GM12878 (cell line): ENCODE measurements at regions not wholly inside any gene's neighbourhood (a gene's known extent, or its start where the extent isn't known, plus 50 kb on each side); places are given as distances from the start of the nearest gene placed in this dataset.

ENCODE experiments used
- BRCA1 ChIP-seq: IDR thresholded peaks from 2 replicates; pipeline ENCODE4 v1.6.1; 2011; ENCODE audit warnings: low read depth, low read length, improper control_type of control experiment
- CHD1 ChIP-seq: IDR thresholded peaks from 2 replicates; pipeline ENCODE4 v1.6.1; 2012; ENCODE audit warnings: low read depth, low read length, improper control_type of control experiment
- GABPA ChIP-seq: IDR thresholded peaks from 2 replicates; pipeline ENCODE4 v1.6.1; 2014; ENCODE audit warnings: antibody characterized with exemption, low read depth, mild to moderate bottlenecking, inconsistent platforms
- MXI1 ChIP-seq: fragments of 150-350 bp; IDR thresholded peaks from 2 replicates; pipeline ENCODE4 v1.6.1; 2011; ENCODE audit warnings: low read depth, mild to moderate bottlenecking, inconsistent platforms, low read length, improper control_type of control experiment
- POLR2AphosphoS5 ChIP-seq: IDR thresholded peaks from 2 replicates; pipeline ENCODE4 v1.6.1; 2011; ENCODE audit warnings: mild to moderate bottlenecking, low read length, inconsistent platforms
- TF ChIP-seq, protein P1 (sequence below), 3 experiments: IDR thresholded peaks in 2 of 3; conservative IDR thresholded peaks in 1 of 3; 2 replicates each; pipeline ENCODE4 v1.5.1; 2011; ENCODE audit warnings: low read depth in 3 of 3, low read length in 3 of 3, mild to moderate bottlenecking in 3 of 3, control low read depth in 2 of 3, moderate library complexity in 2 of 3, inconsistent platforms in 1 of 3, mixed read lengths in 1 of 3; ENCODE audit not compliant: control insufficient read depth in 2 of 3, insufficient read depth in 1 of 3; ENCODE audit errors: extremely low read depth in 1 of 3

DNA sequence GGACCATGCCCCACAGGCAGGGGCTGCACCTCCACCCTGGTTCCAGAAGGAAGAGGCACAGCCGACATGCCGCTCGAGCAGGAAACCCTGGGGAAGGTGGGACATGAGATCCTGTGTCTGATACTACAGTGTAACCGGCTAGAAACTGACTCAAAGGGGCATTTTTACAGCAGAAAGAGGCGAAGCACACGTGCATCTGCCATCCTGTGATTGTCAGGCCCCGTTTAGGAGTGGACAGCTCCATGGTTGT lies 62.7 kb downstream of the SIK1 start:
- no peak for TF ChIP-seq BRCA1
- TF ChIP-seq POLR2AphosphoS5 = no peak
- TF ChIP-seq, protein P1, sequence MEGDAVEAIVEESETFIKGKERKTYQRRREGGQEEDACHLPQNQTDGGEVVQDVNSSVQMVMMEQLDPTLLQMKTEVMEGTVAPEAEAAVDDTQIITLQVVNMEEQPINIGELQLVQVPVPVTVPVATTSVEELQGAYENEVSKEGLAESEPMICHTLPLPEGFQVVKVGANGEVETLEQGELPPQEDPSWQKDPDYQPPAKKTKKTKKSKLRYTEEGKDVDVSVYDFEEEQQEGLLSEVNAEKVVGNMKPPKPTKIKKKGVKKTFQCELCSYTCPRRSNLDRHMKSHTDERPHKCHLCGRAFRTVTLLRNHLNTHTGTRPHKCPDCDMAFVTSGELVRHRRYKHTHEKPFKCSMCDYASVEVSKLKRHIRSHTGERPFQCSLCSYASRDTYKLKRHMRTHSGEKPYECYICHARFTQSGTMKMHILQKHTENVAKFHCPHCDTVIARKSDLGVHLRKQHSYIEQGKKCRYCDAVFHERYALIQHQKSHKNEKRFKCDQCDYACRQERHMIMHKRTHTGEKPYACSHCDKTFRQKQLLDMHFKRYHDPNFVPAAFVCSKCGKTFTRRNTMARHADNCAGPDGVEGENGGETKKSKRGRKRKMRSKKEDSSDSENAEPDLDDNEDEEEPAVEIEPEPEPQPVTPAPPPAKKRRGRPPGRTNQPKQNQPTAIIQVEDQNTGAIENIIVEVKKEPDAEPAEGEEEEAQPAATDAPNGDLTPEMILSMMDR (IDR thresholded peaks at IDR 0.05 in 2 of 3, conservative IDR thresholded peaks at IDR 0.05 in 1 of 3; ENCODE audit: control insufficient read depth in 2 of 3, extremely low read depth in 1 of 3, insufficient read depth in 1 of 3, low read depth in 3 of 3, low read length in 3 of 3) = no peak
- TF ChIP-seq MXI1 = no peak
- no peak for TF ChIP-seq GABPA
- no peak for TF ChIP-seq CHD1
